ENCODE measurements at regions not wholly inside any gene's neighbourhood (a gene's known extent, or its start where the extent isn't known, plus 50 kb on each side); places are given as distances from the start of the nearest gene placed in this dataset.

DNA sequence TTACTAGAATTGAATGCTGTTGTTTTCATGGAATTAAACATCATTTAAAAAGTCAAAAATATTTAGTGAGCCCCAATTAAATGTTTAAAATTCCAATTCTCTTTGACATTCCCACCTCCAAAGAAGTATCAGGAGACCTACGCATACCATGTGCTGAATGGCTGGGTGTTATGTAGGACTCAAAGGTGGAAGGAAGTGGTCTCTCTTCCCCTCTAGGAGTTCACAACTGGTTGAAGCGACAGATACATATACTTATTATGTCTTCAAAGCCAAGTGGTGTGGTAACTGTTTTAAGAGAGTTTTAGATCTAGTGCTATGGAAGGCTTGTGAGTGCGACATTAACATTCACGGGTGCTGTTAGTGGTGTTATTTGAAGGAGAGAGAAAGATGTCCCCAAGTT lies 464.0 kb downstream of the ATP23 start:
- no peak for TF ChIP-seq TAF1 (IDR thresholded peaks at IDR 0.05; ENCODE audit: borderline replicate concordance, low read depth, low read length)
- no peak for TF ChIP-seq FOXM1 (IDR thresholded peaks at IDR 0.05; ENCODE audit: low read depth)
- no peak for TF ChIP-seq MEF2A (IDR thresholded peaks at IDR 0.05; ENCODE audit: borderline replicate concordance, low read depth)
- TF ChIP-seq EP300 (IDR thresholded peaks at IDR 0.05; ENCODE audit: borderline replicate concordance in 1 of 2, low read depth in 1 of 2, low read length in 1 of 2): no peak
- TF ChIP-seq YY1 (IDR thresholded peaks at IDR 0.05; ENCODE audit: low read depth): no peak
- H3F3A ChIP-seq (replicated peaks; ENCODE audit: insufficient read depth): no peaks in the 10 kb centered on the region
- H2AFZ ChIP-seq (ENCODE audit: low read depth): peak overlapping the region; percentile 11; the same call in 1 of the 2 replicates
- ChIA-PET POLR2A (no interaction called here), CTCF (no interaction called here)
- H3K4me3 ChIP-seq (ENCODE audit: low read depth in 2 of 2, low read length in 1 of 2): no peak overlapping the region
- H3K36me3 ChIP-seq (replicated peaks in 1 of 2; ENCODE audit: control insufficient read depth in 1 of 2, insufficient read depth in 2 of 2, low read length in 1 of 2): no peaks in the 10 kb centered on the region
- H3K27ac ChIP-seq (ENCODE audit: low read depth in 2 of 2, low read length in 1 of 2): no peak overlapping the region
- no peaks in the 10 kb centered on the region for H3K27me3 ChIP-seq (ENCODE audit: insufficient read depth)
- H3K4me1 ChIP-seq (ENCODE audit: control insufficient read depth in 1 of 2, insufficient read depth in 2 of 2, low read depth in 1 of 2, low read length in 1 of 2): no peaks in the 10 kb centered on the region
- DNase-seq: no peak
- H3K4me2 ChIP-seq: no peak overlapping the region
- no peaks in the 10 kb centered on the region for H3K9me3 ChIP-seq
- H3K9ac ChIP-seq: no peak overlapping the region
- no peaks in the 10 kb centered on the region for H4K20me1 ChIP-seq (ENCODE audit: insufficient read depth)
- no peaks in the 10 kb centered on the region for H3K79me2 ChIP-seq (ENCODE audit: insufficient read depth)
- 50% methylated on average over 4 of the region's 4 CpGs for WGBS (ENCODE audit: low lambda C conversion rate)
- no peaks in the 10 kb centered on the region for H3K9me2 ChIP-seq

GRCh38 chr12:58408516-58408915 lies 467.1 kb downstream of the ATP23 start:
- no peak for DNase-seq

More at GRCh38 chr12:58408516-58408915, 467.1 kb downstream of the ATP23 start:
- Histone ChIP-seq H3K9me3 (no peaks in the 10 kb centered on the region), H2AFZ (ENCODE audit: low read depth) (no peak overlapping the region), H3K27ac (ENCODE audit: low read depth in 2 of 2, low read length in 1 of 2) (no peak overlapping the region), H3F3A (replicated peaks; ENCODE audit: insufficient read depth) (no peaks in the 10 kb centered on the region), H3K4me2 (no peak overlapping the region), H3K9me2 (no peaks in the 10 kb centered on the region), H3K36me3 (replicated peaks in 1 of 2; ENCODE audit: control insufficient read depth in 1 of 2, insufficient read depth in 2 of 2, low read length in 1 of 2) (no peaks in the 10 kb centered on the region), H4K20me1 (ENCODE audit: insufficient read depth) (no peaks in the 10 kb centered on the region), H3K79me2 (ENCODE audit: insufficient read depth) (no peaks in the 10 kb centered on the region), H3K9ac (no peak overlapping the region), H3K27me3 (ENCODE audit: insufficient read depth) (no peaks in the 10 kb centered on the region), H3K4me3 (ENCODE audit: low read depth in 2 of 2, low read length in 1 of 2) (no peak overlapping the region), H3K4me1 (ENCODE audit: control insufficient read depth in 1 of 2, insufficient read depth in 2 of 2, low read depth in 1 of 2, low read length in 1 of 2) (no peaks in the 10 kb centered on the region)
- POLR2A ChIA-PET: no interaction called here
- 22% methylated on average over 1 of the region's 1 CpG for WGBS (ENCODE audit: low lambda C conversion rate)
- TF ChIP-seq GABPA (IDR thresholded peaks at IDR 0.05; ENCODE audit: low read depth) (no peak), MEF2A (IDR thresholded peaks at IDR 0.05; ENCODE audit: borderline replicate concordance, low read depth) (no peak), TAF1 (IDR thresholded peaks at IDR 0.05; ENCODE audit: borderline replicate concordance, low read depth, low read length) (no peak), GATA2 (CRISPR knock-in tag; IDR thresholded peaks at IDR 0.05) (no peak), NRF1 (IDR thresholded peaks at IDR 0.05; ENCODE audit: low read depth, low read length) (no peak)
- TF ChIP-seq, protein P1, sequence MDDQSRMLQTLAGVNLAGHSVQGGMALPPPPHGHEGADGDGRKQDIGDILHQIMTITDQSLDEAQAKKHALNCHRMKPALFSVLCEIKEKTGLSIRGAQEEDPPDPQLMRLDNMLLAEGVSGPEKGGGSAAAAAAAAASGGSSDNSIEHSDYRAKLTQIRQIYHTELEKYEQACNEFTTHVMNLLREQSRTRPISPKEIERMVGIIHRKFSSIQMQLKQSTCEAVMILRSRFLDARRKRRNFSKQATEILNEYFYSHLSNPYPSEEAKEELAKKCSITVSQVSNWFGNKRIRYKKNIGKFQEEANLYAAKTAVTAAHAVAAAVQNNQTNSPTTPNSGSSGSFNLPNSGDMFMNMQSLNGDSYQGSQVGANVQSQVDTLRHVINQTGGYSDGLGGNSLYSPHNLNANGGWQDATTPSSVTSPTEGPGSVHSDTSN (IDR thresholded peaks at IDR 0.05): no peak
- TF ChIP-seq, protein P2, sequence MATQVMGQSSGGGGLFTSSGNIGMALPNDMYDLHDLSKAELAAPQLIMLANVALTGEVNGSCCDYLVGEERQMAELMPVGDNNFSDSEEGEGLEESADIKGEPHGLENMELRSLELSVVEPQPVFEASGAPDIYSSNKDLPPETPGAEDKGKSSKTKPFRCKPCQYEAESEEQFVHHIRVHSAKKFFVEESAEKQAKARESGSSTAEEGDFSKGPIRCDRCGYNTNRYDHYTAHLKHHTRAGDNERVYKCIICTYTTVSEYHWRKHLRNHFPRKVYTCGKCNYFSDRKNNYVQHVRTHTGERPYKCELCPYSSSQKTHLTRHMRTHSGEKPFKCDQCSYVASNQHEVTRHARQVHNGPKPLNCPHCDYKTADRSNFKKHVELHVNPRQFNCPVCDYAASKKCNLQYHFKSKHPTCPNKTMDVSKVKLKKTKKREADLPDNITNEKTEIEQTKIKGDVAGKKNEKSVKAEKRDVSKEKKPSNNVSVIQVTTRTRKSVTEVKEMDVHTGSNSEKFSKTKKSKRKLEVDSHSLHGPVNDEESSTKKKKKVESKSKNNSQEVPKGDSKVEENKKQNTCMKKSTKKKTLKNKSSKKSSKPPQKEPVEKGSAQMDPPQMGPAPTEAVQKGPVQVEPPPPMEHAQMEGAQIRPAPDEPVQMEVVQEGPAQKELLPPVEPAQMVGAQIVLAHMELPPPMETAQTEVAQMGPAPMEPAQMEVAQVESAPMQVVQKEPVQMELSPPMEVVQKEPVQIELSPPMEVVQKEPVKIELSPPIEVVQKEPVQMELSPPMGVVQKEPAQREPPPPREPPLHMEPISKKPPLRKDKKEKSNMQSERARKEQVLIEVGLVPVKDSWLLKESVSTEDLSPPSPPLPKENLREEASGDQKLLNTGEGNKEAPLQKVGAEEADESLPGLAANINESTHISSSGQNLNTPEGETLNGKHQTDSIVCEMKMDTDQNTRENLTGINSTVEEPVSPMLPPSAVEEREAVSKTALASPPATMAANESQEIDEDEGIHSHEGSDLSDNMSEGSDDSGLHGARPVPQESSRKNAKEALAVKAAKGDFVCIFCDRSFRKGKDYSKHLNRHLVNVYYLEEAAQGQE (IDR thresholded peaks at IDR 0.05; ENCODE audit: low read depth, low read length): no peak
- CTCF ChIA-PET: no interaction called here
